IMR-90 (cell line): ENCODE measurements at regions not wholly inside any gene's neighbourhood (a gene's known extent, or its start where the extent isn't known, plus 50 kb on each side); places are given as distances from the start of the nearest gene placed in this dataset.

ENCODE experiments used
- ATAC-seq: fragments of 200-7000 bp; cut with Tn5 transposase; 2 replicates; pipeline ENCODE4 v1.9.1; 2020; ENCODE audit warnings: low read depth, mild to moderate bottlenecking, moderate library complexity
- BruUV-seq: library from RNA; stranded (reverse); fragments of 400-500 nt; replicated peaks from 2 replicates; lab custom pipeline; 2021; lab: Mats Ljungman, UMichigan
- CTCF ChIA-PET: fragments of 300-600 bp; formaldehyde crosslinking; extraction: SDS; loops from one replicate; lab custom pipeline; 2021; ENCODE audit warnings: antibody characterized with exemption; lab: Yijun Ruan, JAX
- POLR2A ChIA-PET: fragments of 300-600 bp; sonication (Branson Sonifier 250); formaldehyde crosslinking; loops from one replicate; lab custom pipeline; 2022; ENCODE audit warnings: antibody characterized with exemption; ENCODE audit not compliant: unreplicated experiment; lab: Charles Lee
- DNase-seq: peaks from one replicate; pipeline ENCODE4 v3.0.0; 2013
- H2AFZ ChIP-seq: replicated peaks from 2 replicates; pipeline ENCODE3; 2013; ENCODE audit warnings: low read length, mild to moderate bottlenecking; ENCODE audit not compliant: poor library complexity
- H2AK5ac ChIP-seq: 2 replicates; pipeline ENCODE4 v1.6.1; 2013; ENCODE audit warnings: low read depth, low read length, inconsistent platforms
- H2AK9ac ChIP-seq: replicated peaks from 2 replicates; pipeline ENCODE3; 2013; ENCODE audit warnings: mild to moderate bottlenecking, low read depth, low read length, moderate library complexity; ENCODE audit not compliant: poor library complexity
- H2BK120ac ChIP-seq: 2 replicates; pipeline ENCODE4 v1.6.1; 2013; ENCODE audit warnings: low read depth, low read length, inconsistent platforms
- H2BK15ac ChIP-seq: 3 replicates; pipeline ENCODE4 v1.6.1; 2013; ENCODE audit warnings: low read depth, low read length, inconsistent platforms
- H2BK20ac ChIP-seq: 2 replicates; pipeline ENCODE4 v1.6.1; 2013; ENCODE audit warnings: low read depth, mild to moderate bottlenecking, inconsistent platforms, low read length, moderate library complexity
- H2BK5ac ChIP-seq: 2 replicates; pipeline ENCODE4 v1.6.1; 2013; ENCODE audit warnings: mild to moderate bottlenecking, low read depth, low read length, inconsistent platforms; ENCODE audit not compliant: poor library complexity, severe bottlenecking
- H3K14ac ChIP-seq: replicated peaks from 2 replicates; pipeline ENCODE4 v1.6.1; 2013; ENCODE audit warnings: low read depth, low read length, inconsistent platforms
- H3K18ac ChIP-seq: 2 replicates; pipeline ENCODE4 v1.6.1; 2013; ENCODE audit warnings: low read depth, low read length, control low read depth
- H3K23ac ChIP-seq: 2 replicates; pipeline ENCODE4 v1.6.1; 2013; ENCODE audit warnings: low read depth, low read length, inconsistent platforms
- H3K27ac ChIP-seq: 2 replicates; pipeline ENCODE4 v1.5.1; 2013; ENCODE audit warnings: mild to moderate bottlenecking, control low read depth, low read length; ENCODE audit not compliant: insufficient read depth
- H3K27me3 ChIP-seq: 2 replicates; pipeline ENCODE4 v1.6.1; 2013; ENCODE audit warnings: low read length; ENCODE audit not compliant: control insufficient read depth, insufficient read depth
- H3K36me3 ChIP-seq: 2 replicates; pipeline ENCODE4 v1.6.1; 2013; ENCODE audit warnings: low read length, mixed read lengths; ENCODE audit not compliant: control insufficient read depth, insufficient read depth
- H3K4ac ChIP-seq: 2 replicates; pipeline ENCODE4 v1.6.1; 2013; ENCODE audit warnings: low read depth, low read length, inconsistent platforms
- H3K4me1 ChIP-seq: 2 replicates; pipeline ENCODE4 v1.6.1; 2013; ENCODE audit warnings: low read length, mixed read lengths; ENCODE audit not compliant: control insufficient read depth, insufficient read depth
- H3K4me2 ChIP-seq: 2 replicates; pipeline ENCODE4 v1.6.1; 2013; ENCODE audit warnings: low read depth, mild to moderate bottlenecking, control low read depth, low read length, moderate library complexity
- H3K4me3 ChIP-seq: 2 replicates; pipeline ENCODE4 v1.5.1; 2013; ENCODE audit warnings: low read depth, mild to moderate bottlenecking, control low read depth, low read length, moderate library complexity; ENCODE audit not compliant: insufficient read depth
- H3K56ac ChIP-seq: 2 replicates; pipeline ENCODE4 v1.6.1; 2013; ENCODE audit warnings: low read length, inconsistent platforms; ENCODE audit not compliant: insufficient read depth; ENCODE audit errors: extremely low read depth
- H3K79me1 ChIP-seq, 2 experiments: 2 replicates each; pipeline ENCODE4 v1.6.1; 2013; ENCODE audit warnings: low read length in 2 of 2, inconsistent platforms in 1 of 2, low read depth in 1 of 2
- H3K9ac ChIP-seq: 2 replicates; pipeline ENCODE4 v1.6.1; 2013; ENCODE audit warnings: low read depth, low read length, control low read depth
- H3K9me1 ChIP-seq: 2 replicates; pipeline ENCODE4 v1.6.1; 2013; ENCODE audit warnings: low read length, inconsistent platforms; ENCODE audit not compliant: insufficient read depth
- H3K9me3 ChIP-seq: 2 replicates; pipeline ENCODE4 v1.6.1; 2013; ENCODE audit warnings: low read length; ENCODE audit not compliant: control insufficient read depth, insufficient read depth
- H4K20me1 ChIP-seq: 2 replicates; pipeline ENCODE4 v1.6.1; 2013; ENCODE audit warnings: low read length, inconsistent platforms; ENCODE audit not compliant: insufficient read depth
- H4K5ac ChIP-seq: 2 replicates; pipeline ENCODE4 v1.6.1; 2013; ENCODE audit warnings: mild to moderate bottlenecking, low read depth, low read length, control low read depth
- H4K8ac ChIP-seq, 2 experiments: 2 replicates each; pipeline ENCODE4 v1.6.1; 2013; ENCODE audit warnings: low read depth in 2 of 2, low read length in 2 of 2, control low read depth in 1 of 2, inconsistent platforms in 1 of 2
- H4K91ac ChIP-seq: 2 replicates; pipeline ENCODE4 v1.6.1; 2013; ENCODE audit warnings: low read depth, low read length, inconsistent platforms; ENCODE audit not compliant: insufficient read depth
- CEBPB ChIP-seq: IDR thresholded peaks from 2 replicates; pipeline ENCODE4 v1.6.1; 2012; ENCODE audit warnings: low read depth, low read length, improper control_type of control experiment
- MAFK ChIP-seq: IDR thresholded peaks from 2 replicates; pipeline ENCODE4 v1.6.1; 2012; ENCODE audit warnings: low read depth, low read length, improper control_type of control experiment
- WGBS, 2 experiments: methylation state at CpG; one replicate each; pipeline versions ENCODE4 v1.1.5 to v1.1.7; 2013; ENCODE audit warnings: missing lambda C conversion rate in 2 of 2; ENCODE audit not compliant: insufficient read length in 1 of 2; ENCODE audit errors: extremely low coverage in 2 of 2; 5-methylcytosine and 5-hydroxymethylcytosine counted together
- dilution Hi-C: fragments of 300-500 bp; cut with HindIII; formaldehyde crosslinking; loops from one replicate; pipeline ENCODE4 v1.14.3; 2018; ENCODE audit warnings: low sequenced_read_pairs; ENCODE audit not compliant: unreplicated experiment
- in situ Hi-C: fragments of 300-500 bp; cut with MboI; formaldehyde crosslinking; loops from 3 replicates; pipeline ENCODE4 v1.14.3; 2019; ENCODE audit warnings: low sequenced_read_pairs, inconsistent platforms, mixed read lengths
- intact Hi-C: fragments of 100-400 bp; cut with micrococcal nuclease; formaldehyde crosslinking; loops from 2 replicates; pipeline ENCODE4 v1.10.0; 2022

DNA sequence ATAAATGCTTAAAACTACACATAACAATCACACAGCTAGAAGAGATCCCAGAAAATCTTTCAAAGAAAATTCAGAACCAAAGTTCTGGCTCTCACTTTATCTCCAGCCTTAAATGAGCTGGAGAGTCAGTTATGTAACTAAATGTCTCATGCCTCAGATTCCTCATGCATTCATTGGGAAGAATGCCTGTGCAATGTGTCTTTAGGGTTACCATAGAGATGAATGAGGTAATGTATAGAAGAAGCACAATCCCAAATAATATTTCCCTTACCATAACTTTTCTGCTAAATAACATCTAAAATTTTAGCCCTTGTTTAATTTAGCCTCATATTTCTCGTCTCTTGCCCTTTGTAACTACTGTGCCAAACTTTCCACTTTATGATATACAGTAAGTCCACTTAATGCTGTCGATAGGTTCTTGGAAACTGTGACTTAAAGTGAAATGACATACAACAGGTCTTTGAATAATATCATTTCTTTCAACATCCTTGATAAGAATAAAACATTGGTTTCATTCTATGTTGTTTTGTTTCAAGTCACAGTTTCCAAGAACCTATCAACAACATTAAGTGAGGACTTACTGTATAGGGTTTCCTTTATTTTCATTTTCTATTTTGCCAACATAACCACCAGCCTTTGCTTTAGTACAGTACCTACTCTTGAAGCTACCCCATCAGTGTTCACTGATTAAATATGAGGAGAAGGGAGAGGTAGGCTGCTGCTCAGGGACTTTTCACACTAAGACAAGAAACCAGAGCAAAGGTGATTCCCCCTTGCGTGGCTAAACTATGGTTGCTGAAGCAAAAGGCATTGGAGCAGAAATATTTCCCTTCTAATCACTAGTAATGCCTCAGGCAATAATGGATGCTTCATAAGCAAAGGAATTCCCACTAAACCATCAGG lies 295.7 kb upstream of the PTGER4 start:
- CTCF ChIA-PET: interaction anchor here (0.6 kb wide), 1 partner anchor 352 kb away, joined by 3 read pairs; no protein-coding TSS in a partner anchor
- no peak overlapping the region for H3K4ac ChIP-seq
- TF ChIP-seq CEBPB: peak; percentile 78
- no peak for TF ChIP-seq MAFK
- H3K4me1 ChIP-seq: peaks cover 9% of the 10 kb centered on the region
- H3K36me3 ChIP-seq: no peaks in the 10 kb centered on the region
- dilution Hi-C loops (no loop called here), in situ Hi-C loops (no loop called here), intact Hi-C loops (loop anchor here (2.0 kb wide), 1 partner anchor 295 kb away; the partner anchor contains the start of gene PTGER4)
- BruUV-seq: no TSS peak
- H3K4me2 ChIP-seq: peak overlapping the region; percentile 62; the same call in 1 of the 2 replicates
- ATAC-seq: peak; percentile 75
- H2BK15ac ChIP-seq: no peak overlapping the region
- H2AK9ac ChIP-seq: no peak overlapping the region
- H2BK20ac ChIP-seq: 0 out of 2 replicates have a peak overlapping the region, but pooled peaks have one; percentile 1
- no peak overlapping the region; a peak in 1 of 4 replicates for H4K8ac ChIP-seq
- H2AK5ac ChIP-seq: no peak overlapping the region
- H3K79me1 ChIP-seq: no peaks in the 10 kb centered on the region
- no peaks in the 10 kb centered on the region for H3K27me3 ChIP-seq
- no peak overlapping the region for H3K4me3 ChIP-seq
- peak; percentile 87 for DNase-seq
- no peaks in the 10 kb centered on the region for H4K20me1 ChIP-seq
- POLR2A ChIA-PET: no interaction called here
- no peak overlapping the region; the same call in 1 of the 2 replicates for H4K91ac ChIP-seq
- no peak overlapping the region for H3K9ac ChIP-seq
- peak overlapping the region; percentile 24 for H2BK5ac ChIP-seq
- H3K27ac ChIP-seq: no peak overlapping the region
- H3K23ac ChIP-seq: no peak overlapping the region
- H3K56ac ChIP-seq: no peak overlapping the region
- peak overlapping the region; percentile 0; the same call in 1 of the 2 replicates for H2BK120ac ChIP-seq
- H2AFZ ChIP-seq: no peak overlapping the region
- H3K9me3 ChIP-seq: no peaks in the 10 kb centered on the region
- WGBS, 2 experiments: no CpG with 5 or more reads among the region's 3 CpGs
- peak overlapping the region; percentile 72; the same call in 1 of the 2 replicates for H3K18ac ChIP-seq
- peaks cover 3% of the 10 kb centered on the region; the same call in 1 of the 2 replicates for H3K9me1 ChIP-seq
- peak overlapping the region; percentile 19; the same call in 1 of the 2 replicates for H4K5ac ChIP-seq
- no peak overlapping the region; the same call in 1 of the 2 replicates for H3K14ac ChIP-seq
